ENCODE measurements at regions not wholly inside any gene's neighbourhood (a gene's known extent, or its start where the extent isn't known, plus 50 kb on each side); places are given as distances from the start of the nearest gene placed in this dataset.

DNA sequence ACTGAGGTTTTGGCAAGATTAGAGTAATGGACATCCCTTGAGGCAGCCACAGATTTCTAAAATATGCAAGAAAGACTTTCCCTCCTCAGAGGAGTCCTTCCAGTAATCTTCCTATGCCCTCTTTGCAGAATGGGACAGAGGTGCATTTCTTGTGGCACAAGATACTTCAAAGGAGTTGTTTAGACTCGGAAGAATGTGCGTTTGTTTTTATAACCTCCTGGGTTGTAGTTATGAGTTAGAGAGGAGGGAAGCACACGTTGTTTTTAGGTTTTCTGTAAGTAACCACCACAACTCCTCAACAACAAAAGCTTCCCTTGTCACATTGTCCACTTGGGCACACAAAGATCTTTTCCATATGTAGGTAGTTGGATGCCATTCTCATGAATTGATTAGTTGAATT, 78.1 kb upstream of the GLI3 start:
- TF ChIP-seq, protein P1, sequence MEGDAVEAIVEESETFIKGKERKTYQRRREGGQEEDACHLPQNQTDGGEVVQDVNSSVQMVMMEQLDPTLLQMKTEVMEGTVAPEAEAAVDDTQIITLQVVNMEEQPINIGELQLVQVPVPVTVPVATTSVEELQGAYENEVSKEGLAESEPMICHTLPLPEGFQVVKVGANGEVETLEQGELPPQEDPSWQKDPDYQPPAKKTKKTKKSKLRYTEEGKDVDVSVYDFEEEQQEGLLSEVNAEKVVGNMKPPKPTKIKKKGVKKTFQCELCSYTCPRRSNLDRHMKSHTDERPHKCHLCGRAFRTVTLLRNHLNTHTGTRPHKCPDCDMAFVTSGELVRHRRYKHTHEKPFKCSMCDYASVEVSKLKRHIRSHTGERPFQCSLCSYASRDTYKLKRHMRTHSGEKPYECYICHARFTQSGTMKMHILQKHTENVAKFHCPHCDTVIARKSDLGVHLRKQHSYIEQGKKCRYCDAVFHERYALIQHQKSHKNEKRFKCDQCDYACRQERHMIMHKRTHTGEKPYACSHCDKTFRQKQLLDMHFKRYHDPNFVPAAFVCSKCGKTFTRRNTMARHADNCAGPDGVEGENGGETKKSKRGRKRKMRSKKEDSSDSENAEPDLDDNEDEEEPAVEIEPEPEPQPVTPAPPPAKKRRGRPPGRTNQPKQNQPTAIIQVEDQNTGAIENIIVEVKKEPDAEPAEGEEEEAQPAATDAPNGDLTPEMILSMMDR (IDR thresholded peaks at IDR 0.05), result no peak
- TF ChIP-seq POLR2AphosphoS5 (IDR thresholded peaks at IDR 0.05) (no peak), POLR2A (IDR thresholded peaks at IDR 0.05) (no peak), EP300 (IDR thresholded peaks at IDR 0.05) (no peak)

All from gastroesophageal sphincter (tissue), 3 donors.